ENCODE measurements at regions not wholly inside any gene's neighbourhood (a gene's known extent, or its start where the extent isn't known, plus 50 kb on each side); places are given as distances from the start of the nearest gene placed in this dataset.

DNA sequence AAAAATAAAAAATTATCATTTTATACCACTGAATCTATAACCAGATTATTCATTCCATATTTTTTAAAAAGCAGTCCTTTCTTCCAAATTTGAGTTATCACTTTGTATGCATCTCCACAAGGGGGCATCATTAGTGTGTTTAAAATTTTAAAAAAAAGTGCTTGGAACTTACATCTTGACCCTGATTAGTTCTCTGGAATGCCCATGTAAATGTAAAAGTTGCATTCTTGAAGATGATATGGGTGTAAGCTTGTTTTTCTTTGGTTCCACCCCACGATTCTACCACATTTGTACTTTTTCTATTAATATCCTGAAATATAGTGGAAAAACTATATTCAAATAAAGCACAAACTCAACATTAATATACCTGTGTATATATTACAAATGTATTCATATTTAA is 144.9 kb downstream of the ELAPOR2 start:
- TF ChIP-seq POLR2AphosphoS5 (IDR thresholded peaks at IDR 0.05; ENCODE audit: insufficient read depth, low read depth, low read length) = no peak
- TF ChIP-seq JUN (IDR thresholded peaks at IDR 0.05; ENCODE audit: borderline replicate concordance, insufficient read depth, insufficient read length, low read depth) = no peak
- no peak for TF ChIP-seq POLR2A (IDR thresholded peaks at IDR 0.05; ENCODE audit: low read depth, low read length)
- peak; percentile 28 to 39 for TF ChIP-seq CTCF (IDR thresholded peaks at IDR 0.05; ENCODE audit: extremely low read depth in 1 of 2, insufficient read depth in 1 of 2, low read depth in 1 of 2, low read length in 2 of 2)
- no peak for TF ChIP-seq EZH2 (IDR thresholded peaks at IDR 0.05; ENCODE audit: borderline replicate concordance, low read depth, low read length, severe bottlenecking)

Measured in endothelial cell of umbilical vein (primary cell).